ENCODE measurements at regions not wholly inside any gene's neighbourhood (a gene's known extent, or its start where the extent isn't known, plus 50 kb on each side); places are given as distances from the start of the nearest gene placed in this dataset.

DNA sequence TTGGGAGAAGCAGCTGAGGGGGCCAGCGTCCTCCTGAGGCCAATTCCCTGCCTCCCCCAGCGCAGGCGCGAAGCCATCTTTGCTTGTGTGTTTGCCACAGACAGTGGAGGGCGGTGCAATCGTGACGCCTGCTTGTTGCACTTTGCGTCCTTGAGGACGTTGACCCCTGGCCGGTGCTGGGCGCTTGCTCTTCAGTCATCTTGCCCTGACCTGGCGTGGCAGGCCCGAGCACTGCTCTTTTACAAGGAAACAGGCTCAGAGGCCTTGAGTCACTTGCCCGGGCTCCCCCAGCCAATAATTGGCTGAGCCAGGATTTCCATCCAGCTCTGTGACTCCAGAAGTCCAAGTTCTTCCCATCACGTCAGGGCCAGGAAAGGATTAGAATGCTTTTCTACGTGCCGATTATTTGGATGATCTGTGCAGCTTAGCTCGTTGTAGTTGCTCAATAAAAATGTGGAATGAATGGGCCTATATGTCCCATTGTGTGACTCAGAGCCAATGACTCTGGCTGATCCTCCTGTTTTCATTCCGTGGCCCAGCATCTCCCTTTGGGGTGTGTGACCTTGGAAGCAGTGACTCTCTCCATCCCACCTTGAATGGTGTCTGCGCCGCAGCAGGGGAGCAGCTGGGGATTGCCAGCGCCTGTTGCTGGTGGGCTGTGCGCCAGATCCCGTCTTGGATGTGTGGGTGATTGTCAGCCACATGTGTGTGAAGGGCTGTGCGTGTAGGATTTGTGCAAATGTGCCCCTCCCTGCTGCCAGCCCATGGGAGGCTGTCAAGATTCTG, 214.1 kb downstream of the SEC14L1 start (continued):
- TF ChIP-seq, protein P1, sequence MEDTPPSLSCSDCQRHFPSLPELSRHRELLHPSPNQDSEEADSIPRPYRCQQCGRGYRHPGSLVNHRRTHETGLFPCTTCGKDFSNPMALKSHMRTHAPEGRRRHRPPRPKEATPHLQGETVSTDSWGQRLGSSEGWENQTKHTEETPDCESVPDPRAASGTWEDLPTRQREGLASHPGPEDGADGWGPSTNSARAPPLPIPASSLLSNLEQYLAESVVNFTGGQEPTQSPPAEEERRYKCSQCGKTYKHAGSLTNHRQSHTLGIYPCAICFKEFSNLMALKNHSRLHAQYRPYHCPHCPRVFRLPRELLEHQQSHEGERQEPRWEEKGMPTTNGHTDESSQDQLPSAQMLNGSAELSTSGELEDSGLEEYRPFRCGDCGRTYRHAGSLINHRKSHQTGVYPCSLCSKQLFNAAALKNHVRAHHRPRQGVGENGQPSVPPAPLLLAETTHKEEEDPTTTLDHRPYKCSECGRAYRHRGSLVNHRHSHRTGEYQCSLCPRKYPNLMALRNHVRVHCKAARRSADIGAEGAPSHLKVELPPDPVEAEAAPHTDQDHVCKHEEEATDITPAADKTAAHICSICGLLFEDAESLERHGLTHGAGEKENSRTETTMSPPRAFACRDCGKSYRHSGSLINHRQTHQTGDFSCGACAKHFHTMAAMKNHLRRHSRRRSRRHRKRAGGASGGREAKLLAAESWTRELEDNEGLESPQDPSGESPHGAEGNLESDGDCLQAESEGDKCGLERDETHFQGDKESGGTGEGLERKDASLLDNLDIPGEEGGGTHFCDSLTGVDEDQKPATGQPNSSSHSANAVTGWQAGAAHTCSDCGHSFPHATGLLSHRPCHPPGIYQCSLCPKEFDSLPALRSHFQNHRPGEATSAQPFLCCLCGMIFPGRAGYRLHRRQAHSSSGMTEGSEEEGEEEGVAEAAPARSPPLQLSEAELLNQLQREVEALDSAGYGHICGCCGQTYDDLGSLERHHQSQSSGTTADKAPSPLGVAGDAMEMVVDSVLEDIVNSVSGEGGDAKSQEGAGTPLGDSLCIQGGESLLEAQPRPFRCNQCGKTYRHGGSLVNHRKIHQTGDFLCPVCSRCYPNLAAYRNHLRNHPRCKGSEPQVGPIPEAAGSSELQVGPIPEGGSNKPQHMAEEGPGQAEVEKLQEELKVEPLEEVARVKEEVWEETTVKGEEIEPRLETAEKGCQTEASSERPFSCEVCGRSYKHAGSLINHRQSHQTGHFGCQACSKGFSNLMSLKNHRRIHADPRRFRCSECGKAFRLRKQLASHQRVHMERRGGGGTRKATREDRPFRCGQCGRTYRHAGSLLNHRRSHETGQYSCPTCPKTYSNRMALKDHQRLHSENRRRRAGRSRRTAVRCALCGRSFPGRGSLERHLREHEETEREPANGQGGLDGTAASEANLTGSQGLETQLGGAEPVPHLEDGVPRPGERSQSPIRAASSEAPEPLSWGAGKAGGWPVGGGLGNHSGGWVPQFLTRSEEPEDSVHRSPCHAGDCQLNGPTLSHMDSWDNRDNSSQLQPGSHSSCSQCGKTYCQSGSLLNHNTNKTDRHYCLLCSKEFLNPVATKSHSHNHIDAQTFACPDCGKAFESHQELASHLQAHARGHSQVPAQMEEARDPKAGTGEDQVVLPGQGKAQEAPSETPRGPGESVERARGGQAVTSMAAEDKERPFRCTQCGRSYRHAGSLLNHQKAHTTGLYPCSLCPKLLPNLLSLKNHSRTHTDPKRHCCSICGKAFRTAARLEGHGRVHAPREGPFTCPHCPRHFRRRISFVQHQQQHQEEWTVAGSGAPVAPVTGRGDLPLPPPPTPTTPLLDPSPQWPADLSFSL (CRISPR knock-in tag; IDR thresholded peaks at IDR 0.05), result peak; percentile 97
- TF ChIP-seq TARDBP (CRISPR knock-in tag; IDR thresholded peaks at IDR 0.05) (peak; percentile 93), KDM6A (CRISPR knock-in tag; IDR thresholded peaks at IDR 0.05; ENCODE audit: low read depth) (peak; percentile 49; the same call in 1 of the 2 replicates), NFIC (IDR thresholded peaks at IDR 0.05; ENCODE audit: low read length) (no peak; the same call in 1 of the 2 replicates), CBX1 (IDR thresholded peaks at IDR 0.05; ENCODE audit: low read depth) (no peak), GPBP1L1 (CRISPR knock-in tag; IDR thresholded peaks at IDR 0.05) (no peak), HOXA5 (CRISPR knock-in tag; IDR thresholded peaks at IDR 0.05) (peak; percentile 80; the same call in 1 of the 2 replicates), SMAD3 (CRISPR knock-in tag; IDR thresholded peaks at IDR 0.05) (peak; percentile 88), ZNF83 (CRISPR knock-in tag; IDR thresholded peaks at IDR 0.05; ENCODE audit: borderline replicate concordance) (no peak), ZNF772 (CRISPR knock-in tag; IDR thresholded peaks at IDR 0.05) (0 out of 2 replicates have a peak, but pooled peaks have one; percentile 59), ZNF597 (CRISPR knock-in tag; IDR thresholded peaks at IDR 0.05) (no peak), ZNF33A (CRISPR knock-in tag; IDR thresholded peaks at IDR 0.05; ENCODE audit: borderline replicate concordance) (no peak), ZNF792 (CRISPR knock-in tag; IDR thresholded peaks at IDR 0.05) (peak; percentile 82; the same call in 1 of the 2 replicates), ZNF704 (CRISPR knock-in tag; IDR thresholded peaks at IDR 0.05; ENCODE audit: borderline replicate concordance) (0 out of 2 replicates have a peak, but pooled peaks have one; percentile 42), ZSCAN31 (CRISPR knock-in tag; IDR thresholded peaks at IDR 0.05; ENCODE audit: low read depth) (peak; percentile 62; the same call in 1 of the 2 replicates), DNMT3B (CRISPR knock-in tag; conservative IDR thresholded peaks at IDR 0.05) (no peak), ZSCAN9 (CRISPR knock-in tag; IDR thresholded peaks at IDR 0.05; ENCODE audit: borderline replicate concordance) (peak; percentile 78; the same call in 1 of the 2 replicates), ZFP41 (CRISPR knock-in tag; IDR thresholded peaks at IDR 0.05; ENCODE audit: borderline replicate concordance) (no peak), MYPOP (CRISPR knock-in tag; IDR thresholded peaks at IDR 0.05) (peak; percentile 91)

All from HepG2 (cell line).